ENCODE measurements at regions not wholly inside any gene's neighbourhood (a gene's known extent, or its start where the extent isn't known, plus 50 kb on each side); places are given as distances from the start of the nearest gene placed in this dataset.

GRCh38 chr2:64291181-64291580 is 147.0 kb upstream of the PELI1 start:
- H3K4me3 ChIP-seq (ENCODE audit: low read depth, poor library complexity, severe bottlenecking): no peak overlapping the region
- no peak for TF ChIP-seq CTCF (IDR thresholded peaks at IDR 0.05)
- no peak for TF ChIP-seq POLR2A (IDR thresholded peaks at IDR 0.05)
- WGBS, 2 donors: 85 to 93% methylated on average over 1 of the region's 1 CpG
- intact Hi-C loops (cut with DNase I; ENCODE audit: low total_unique reads): no loop called here
- no peak for DNase-seq (ENCODE audit: low spot score in 2 of 2)

GRCh38 chr2:64295326-64296139 is 151.3 kb upstream of the PELI1 start:
- TF ChIP-seq POLR2A (IDR thresholded peaks at IDR 0.05) (no peak), CTCF (IDR thresholded peaks at IDR 0.05) (no peak)
- 80 to 87% methylated on average over 5 of the region's 5 CpGs for WGBS, 2 donors
- intact Hi-C loops (cut with DNase I; ENCODE audit: low total_unique reads): no loop called here
- DNase-seq (ENCODE audit: low spot score in 2 of 2): no peak
- H3K4me3 ChIP-seq (ENCODE audit: low read depth, poor library complexity, severe bottlenecking): no peak overlapping the region

GRCh38 chr2:64296140-64296480 is 151.9 kb upstream of the PELI1 start:
- 49 to 58% methylated on average over 4 of the region's 4 CpGs for WGBS, 2 donors
- intact Hi-C loops (cut with DNase I; ENCODE audit: low total_unique reads): no loop called here
- no peak for DNase-seq (ENCODE audit: low spot score in 2 of 2)
- H3K4me3 ChIP-seq (ENCODE audit: low read depth, poor library complexity, severe bottlenecking): no peak overlapping the region
- TF ChIP-seq CTCF (IDR thresholded peaks at IDR 0.05) (no peak), POLR2A (IDR thresholded peaks at IDR 0.05) (no peak)

- intact Hi-C loops (cut with DNase I; ENCODE audit: low total_unique reads): no loop called here
- WGBS, 2 donors: 88 to 92% methylated on average over 8 of the region's 8 CpGs
- H3K4me3 ChIP-seq (ENCODE audit: low read depth, poor library complexity, severe bottlenecking): no peak overlapping the region
- no peak for DNase-seq (ENCODE audit: low spot score in 2 of 2)
- TF ChIP-seq POLR2A (IDR thresholded peaks at IDR 0.05) (no peak), CTCF (IDR thresholded peaks at IDR 0.05) (no peak)
These were observed 152.6 kb upstream of the PELI1 start for GRCh38 chr2:64296695-64297346.

- no peak for TF ChIP-seq CTCF (IDR thresholded peaks at IDR 0.05)
- no peak for TF ChIP-seq POLR2A (IDR thresholded peaks at IDR 0.05)
- intact Hi-C loops (cut with DNase I; ENCODE audit: low total_unique reads): no loop called here
- no peak overlapping the region for H3K4me3 ChIP-seq (ENCODE audit: low read depth, poor library complexity, severe bottlenecking)
- DNase-seq (ENCODE audit: low spot score in 2 of 2): no peak
- 81 to 88% methylated on average over 2 of the region's 2 CpGs for WGBS, 2 donors
These were observed 153.9 kb upstream of the PELI1 start for GRCh38 chr2:64298161-64298560.

Measured in lower leg skin (tissue), 4 donors.